ENCODE measurements at regions not wholly inside any gene's neighbourhood (a gene's known extent, or its start where the extent isn't known, plus 50 kb on each side); places are given as distances from the start of the nearest gene placed in this dataset.

- 86% methylated on average over 2 of the region's 2 CpGs for WGBS (ENCODE audit: low lambda C conversion rate, missing lambda C conversion rate)
- no peaks in the 10 kb centered on the region for H3K36me3 ChIP-seq (replicated peaks; ENCODE audit: insufficient read depth, low read depth)
Measured at GRCh38 chr2:153068915-153069314, 350.5 kb downstream of the ARL6IP6 start.

GRCh38 chr2:153068052-153068451, 349.6 kb downstream of the ARL6IP6 start:
- no peak overlapping the region for H3K4me3 ChIP-seq
- no peak overlapping the region for H3K4me2 ChIP-seq
- H3K9me2 ChIP-seq (replicated peaks; ENCODE audit: insufficient read depth) = no peaks in the 10 kb centered on the region
- H3K4me1 ChIP-seq (ENCODE audit: insufficient read depth) = no peaks in the 10 kb centered on the region
- H3K79me2 ChIP-seq = no peaks in the 10 kb centered on the region
- H2AFZ ChIP-seq = no peak overlapping the region
- no peaks in the 10 kb centered on the region for H4K20me1 ChIP-seq (ENCODE audit: insufficient read depth, poor library complexity, severe bottlenecking)
- 82% methylated on average over 2 of the region's 2 CpGs for WGBS (ENCODE audit: low lambda C conversion rate, missing lambda C conversion rate)
- TF ChIP-seq EZH2 (IDR thresholded peaks at IDR 0.05; ENCODE audit: borderline replicate concordance) (no peak), CTCF (IDR thresholded peaks at IDR 0.05; ENCODE audit: poor library complexity) (no peak), EZH2phosphoT487 (IDR thresholded peaks at IDR 0.05; ENCODE audit: low read depth, severe bottlenecking, unreplicated experiment) (no peak)
- H3K27me3 ChIP-seq = no peaks in the 10 kb centered on the region
- DNase-seq (ENCODE audit: low spot score) = no peak
- no peaks in the 10 kb centered on the region for H3K9me3 ChIP-seq (ENCODE audit: low read depth)
- H3K27ac ChIP-seq = no peak overlapping the region
- no peaks in the 10 kb centered on the region for H3K36me3 ChIP-seq (replicated peaks; ENCODE audit: insufficient read depth, low read depth)

More at GRCh38 chr2:153068915-153069314, 350.5 kb downstream of the ARL6IP6 start:
- H3K9me3 ChIP-seq (ENCODE audit: low read depth) = no peaks in the 10 kb centered on the region
- no peak overlapping the region for H3K27ac ChIP-seq
- no peaks in the 10 kb centered on the region for H3K79me2 ChIP-seq
- no peaks in the 10 kb centered on the region for H4K20me1 ChIP-seq (ENCODE audit: insufficient read depth, poor library complexity, severe bottlenecking)
- H3K4me2 ChIP-seq = no peak overlapping the region
- DNase-seq (ENCODE audit: low spot score) = no peak
- H3K27me3 ChIP-seq = no peaks in the 10 kb centered on the region
- no peaks in the 10 kb centered on the region for H3K9me2 ChIP-seq (replicated peaks; ENCODE audit: insufficient read depth)
- no peak for TF ChIP-seq EZH2 (IDR thresholded peaks at IDR 0.05; ENCODE audit: borderline replicate concordance)
- no peak for TF ChIP-seq CTCF (IDR thresholded peaks at IDR 0.05; ENCODE audit: poor library complexity)
- no peak for TF ChIP-seq EZH2phosphoT487 (IDR thresholded peaks at IDR 0.05; ENCODE audit: low read depth, severe bottlenecking, unreplicated experiment)
- H2AFZ ChIP-seq = no peak overlapping the region
- no peaks in the 10 kb centered on the region for H3K4me1 ChIP-seq (ENCODE audit: insufficient read depth)
- H3K4me3 ChIP-seq = no peak overlapping the region

GRCh38 chr2:153059338-153060052, 341.1 kb downstream of the ARL6IP6 start:
- Histone ChIP-seq H3K4me2 (no peak overlapping the region), H3K4me1 (ENCODE audit: insufficient read depth) (no peaks in the 10 kb centered on the region), H3K27me3 (no peaks in the 10 kb centered on the region), H3K36me3 (replicated peaks; ENCODE audit: insufficient read depth, low read depth) (no peaks in the 10 kb centered on the region), H3K4me3 (no peak overlapping the region), H2AFZ (no peak overlapping the region), H3K27ac (no peak overlapping the region), H3K79me2 (no peaks in the 10 kb centered on the region), H4K20me1 (ENCODE audit: insufficient read depth, poor library complexity, severe bottlenecking) (no peaks in the 10 kb centered on the region), H3K9me3 (ENCODE audit: low read depth) (no peaks in the 10 kb centered on the region), H3K9me2 (replicated peaks; ENCODE audit: insufficient read depth) (no peaks in the 10 kb centered on the region)
- TF ChIP-seq CTCF (IDR thresholded peaks at IDR 0.05; ENCODE audit: poor library complexity) (no peak), EZH2 (IDR thresholded peaks at IDR 0.05; ENCODE audit: borderline replicate concordance) (no peak), EZH2phosphoT487 (IDR thresholded peaks at IDR 0.05; ENCODE audit: low read depth, severe bottlenecking, unreplicated experiment) (no peak)
- peak; percentile 43 for DNase-seq (ENCODE audit: low spot score)
- 27% methylated on average over 3 of the region's 3 CpGs for WGBS (ENCODE audit: low lambda C conversion rate, missing lambda C conversion rate)
